Small intestine (tissue), 7 donors: ENCODE measurements at regions not wholly inside any gene's neighbourhood (a gene's known extent, or its start where the extent isn't known, plus 50 kb on each side); places are given as distances from the start of the nearest gene placed in this dataset.

ENCODE experiments used
- DNase-seq, 2 donors: peaks; one replicate each; pipeline versions ENCODE4 v3.0.0 to v3.0.0-alpha.2; 2013
- FAIRE-seq: peaks from 2 replicates; lab custom pipeline; 2012; peaks lifted over from hg19 to GRCh38; lab: Jason Lieb, UNC
- H3K27ac ChIP-seq, 3 donors: one replicate each; pipeline ENCODE4 v1.5.1; 2013; ENCODE audit warnings: low read length in 2 of 3, mild to moderate bottlenecking in 2 of 3, control low read depth in 1 of 3, inconsistent platforms in 1 of 3, low read depth in 1 of 3, moderate library complexity in 1 of 3
- H3K27me3 ChIP-seq, 3 donors: one replicate each; pipeline ENCODE4 v1.6.1; 2013; ENCODE audit warnings: low read length in 3 of 3, inconsistent platforms in 1 of 3; ENCODE audit not compliant: control insufficient read depth in 3 of 3, insufficient read depth in 3 of 3
- H3K36me3 ChIP-seq, 3 donors: one replicate each; pipeline ENCODE4 v1.6.1; 2013; ENCODE audit warnings: low read length in 3 of 3, inconsistent platforms in 1 of 3, low read depth in 1 of 3, mild to moderate bottlenecking in 1 of 3, moderate library complexity in 1 of 3; ENCODE audit not compliant: control insufficient read depth in 3 of 3, insufficient read depth in 2 of 3
- H3K4me1 ChIP-seq, 3 donors: one replicate each; pipeline ENCODE4 v1.6.1; 2013; ENCODE audit warnings: low read length in 2 of 3, inconsistent platforms in 1 of 3, low read depth in 1 of 3, mild to moderate bottlenecking in 1 of 3, moderate library complexity in 1 of 3; ENCODE audit not compliant: control insufficient read depth in 3 of 3, insufficient read depth in 2 of 3
- H3K4me3 ChIP-seq, 3 donors: one replicate each; pipeline ENCODE4 v1.5.1; 2013; ENCODE audit warnings: low read length in 3 of 3, control low read depth in 1 of 3, inconsistent platforms in 1 of 3, low read depth in 1 of 3, mild to moderate bottlenecking in 1 of 3, moderate library complexity in 1 of 3
- H3K9me3 ChIP-seq, 2 donors: one replicate each; pipeline ENCODE4 v1.6.1; 2013; ENCODE audit warnings: low read depth in 1 of 2, low read length in 1 of 2; ENCODE audit not compliant: control insufficient read depth in 2 of 2, insufficient read depth in 1 of 2
- WGBS, 3 donors: extraction: QIAGEN DNeasy Blood & Tissue Kit; methylation state at CpG; one replicate each; pipeline ENCODE4 v1.1.7; 2013; 5-methylcytosine and 5-hydroxymethylcytosine counted together
- donor health status: healthy with polysubstance abuse.
- donor health status: control.
- donor health status: control.
- donor health status: Bipolar disorder and iron deficiency.
- donor health status: healthy.

DNA sequence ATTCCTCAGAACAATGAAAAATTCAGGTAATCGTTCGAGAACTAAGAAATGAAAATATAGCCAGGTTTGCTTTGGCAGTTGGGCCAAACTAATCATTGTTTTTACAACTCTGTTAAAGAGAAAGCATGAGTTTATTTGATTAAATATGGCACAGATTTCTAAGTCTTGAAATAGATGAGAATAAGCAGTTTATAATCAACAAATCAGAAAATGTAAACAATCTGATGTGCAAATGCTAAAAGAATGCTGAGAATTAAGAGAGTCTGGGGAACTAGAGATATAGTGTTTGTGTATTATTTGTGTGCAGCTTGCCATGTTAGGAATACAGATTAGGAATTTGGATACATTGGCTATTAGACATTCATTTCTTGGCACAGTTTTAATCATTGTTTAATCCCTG, 212.5 kb downstream of the TANC2 start:
- Histone ChIP-seq H3K4me1 (no peaks in the 10 kb centered on the region), H3K9me3 (peaks cover 0 to 4% of the 10 kb centered on the region in 2 donors), H3K27me3 (no peaks in the 10 kb centered on the region), H3K36me3 (no peaks in the 10 kb centered on the region), H3K27ac (no peak overlapping the region), H3K4me3 (no peak overlapping the region)
- WGBS, 3 donors: 67 to 84% (median 79%) methylated on average over 2 of the region's 2 CpGs
- DNase-seq: no peak
- no peak for FAIRE-seq

DNA sequence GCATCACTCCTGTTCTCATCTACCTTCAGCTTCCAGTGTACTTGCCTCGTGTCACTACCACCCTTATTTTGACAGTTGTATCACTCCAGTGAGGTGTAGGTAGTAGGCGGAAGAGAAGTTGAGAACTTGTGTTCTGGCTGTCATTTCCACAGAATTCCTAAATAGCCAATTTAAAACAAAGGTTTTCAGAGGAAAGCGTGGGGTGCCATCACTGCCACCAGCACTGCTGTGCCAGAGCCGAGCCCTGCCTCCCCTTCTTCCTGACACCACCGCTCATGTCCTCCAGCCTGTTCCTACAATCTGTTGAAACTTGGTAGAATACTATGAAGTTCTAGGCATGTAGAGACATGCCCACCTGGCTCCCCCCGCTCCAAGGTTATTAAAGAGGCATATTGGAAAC, 215.8 kb downstream of the TANC2 start:
- Histone ChIP-seq H3K4me3 (no peak overlapping the region), H3K27me3 (no peaks in the 10 kb centered on the region), H3K36me3 (no peaks in the 10 kb centered on the region), H3K4me1 (no peaks in the 10 kb centered on the region), H3K9me3 (peaks cover 0 to 2% of the 10 kb centered on the region in 2 donors), H3K27ac (no peak overlapping the region)
- no peak for FAIRE-seq
- 93 to 97% (median 94%) methylated on average over 6 of the region's 6 CpGs for WGBS, 3 donors
- DNase-seq: no peak

DNA sequence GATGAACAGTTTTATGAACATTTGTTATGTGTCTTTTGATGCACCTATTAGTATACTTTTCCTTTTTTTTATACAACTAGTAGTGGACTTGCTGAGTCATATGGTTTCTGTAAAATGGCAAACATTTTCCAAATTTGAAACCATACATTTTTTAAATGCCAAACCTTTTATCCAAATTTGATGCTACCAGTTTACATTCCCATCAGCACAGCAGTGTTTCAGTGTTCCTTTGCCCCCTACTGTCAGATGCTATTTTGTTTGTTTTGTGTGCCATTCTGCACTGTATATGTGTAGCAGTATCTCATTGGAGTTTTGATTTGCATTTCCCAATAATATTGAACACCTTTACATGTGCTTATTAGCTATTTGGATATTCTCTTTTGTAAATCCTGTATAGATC, 219.4 kb downstream of the TANC2 start:
- no peaks in the 10 kb centered on the region for H3K4me1 ChIP-seq
- H3K4me3 ChIP-seq: no peak overlapping the region
- no peak overlapping the region for H3K27ac ChIP-seq
- no peaks in the 10 kb centered on the region for H3K36me3 ChIP-seq
- peaks cover 0 to 2% of the 10 kb centered on the region in 2 donors for H3K9me3 ChIP-seq
- no peak for DNase-seq
- FAIRE-seq: no peak
- H3K27me3 ChIP-seq: no peaks in the 10 kb centered on the region

DNA sequence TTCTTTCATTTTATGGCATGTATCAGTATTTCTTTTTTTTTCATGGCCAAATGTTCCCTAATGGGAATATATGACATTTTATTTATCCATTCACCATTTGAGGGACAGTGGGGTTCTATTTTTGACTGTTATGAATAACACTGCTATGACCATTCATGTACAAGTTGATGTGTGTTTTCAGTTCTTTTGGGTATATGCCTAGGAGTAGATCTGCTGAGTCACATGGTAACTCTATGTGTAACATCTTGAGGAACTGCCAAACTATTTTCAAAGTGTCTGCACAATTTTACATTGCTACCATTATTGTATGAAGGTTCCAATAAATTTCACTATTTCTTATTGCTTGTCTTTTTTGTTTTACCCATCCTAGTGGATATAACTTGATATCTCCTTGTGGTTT, 223.0 kb downstream of the TANC2 start:
- no peak for DNase-seq
- H3K27ac ChIP-seq: no peak overlapping the region
- no peak overlapping the region for H3K4me3 ChIP-seq
- H3K4me1 ChIP-seq: no peaks in the 10 kb centered on the region
- FAIRE-seq: no peak
- H3K9me3 ChIP-seq: peaks cover 0 to 2% of the 10 kb centered on the region in 2 donors
- H3K27me3 ChIP-seq: no peaks in the 10 kb centered on the region
- no peaks in the 10 kb centered on the region for H3K36me3 ChIP-seq

DNA sequence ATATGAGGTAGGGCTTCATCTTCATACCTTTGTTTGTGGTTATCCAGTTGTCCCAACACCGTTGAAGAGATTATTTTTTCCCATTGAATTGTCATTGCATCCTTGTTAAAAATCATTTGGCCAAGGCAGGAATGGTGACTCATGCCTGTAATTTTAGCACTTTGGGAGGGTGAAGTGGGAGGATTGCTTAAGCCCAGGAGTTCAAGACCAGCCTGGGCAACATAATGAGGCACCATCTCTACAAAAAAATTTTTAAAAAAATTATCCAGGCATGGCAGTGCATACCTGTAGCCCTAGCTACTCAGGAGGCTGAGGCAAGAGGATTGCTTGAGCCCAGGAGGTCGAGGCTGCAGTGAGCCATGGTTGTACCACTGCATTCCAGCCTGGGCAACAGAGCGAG, 223.9 kb downstream of the TANC2 start:
- H3K27ac ChIP-seq: no peak overlapping the region
- FAIRE-seq (no peak), DNase-seq (no peak)
- peaks cover 0 to 1% of the 10 kb centered on the region in 2 donors for H3K9me3 ChIP-seq
- no peaks in the 10 kb centered on the region for H3K4me1 ChIP-seq
- no peak overlapping the region for H3K4me3 ChIP-seq
- no peaks in the 10 kb centered on the region for H3K36me3 ChIP-seq
- WGBS, 3 donors: 71 to 85% (median 77%) methylated on average over 3 of the region's 3 CpGs
- H3K27me3 ChIP-seq: no peaks in the 10 kb centered on the region

DNA sequence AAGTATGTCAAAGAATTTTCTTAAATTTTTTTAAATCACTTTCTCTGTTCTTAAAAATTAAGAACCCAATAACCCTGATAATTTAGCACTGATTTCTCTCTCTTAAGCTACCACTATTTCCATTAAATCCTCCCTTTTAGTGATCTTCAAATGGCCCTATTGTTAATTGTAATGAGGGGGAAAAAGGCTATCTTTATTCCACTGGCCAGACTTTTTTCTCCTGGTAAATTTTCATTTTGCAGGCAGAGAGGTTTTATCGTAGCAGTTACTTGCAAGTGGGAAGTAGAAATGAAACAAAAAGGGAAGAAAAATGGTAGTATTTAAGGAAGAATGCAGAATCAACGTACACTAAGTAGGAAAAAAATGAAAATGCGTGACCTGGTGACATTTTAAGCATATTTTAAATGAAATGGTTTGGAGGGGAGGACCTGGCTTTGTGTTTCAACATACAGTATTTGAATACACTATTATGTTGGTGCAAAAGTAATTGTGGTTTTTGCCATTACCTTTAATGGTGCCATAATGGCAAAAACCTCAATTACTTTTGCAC, 224.9 kb downstream of the TANC2 start:
- no peak overlapping the region for H3K4me3 ChIP-seq
- no peaks in the 10 kb centered on the region for H3K36me3 ChIP-seq
- no peak for FAIRE-seq
- H3K27me3 ChIP-seq: no peaks in the 10 kb centered on the region
- H3K9me3 ChIP-seq: no peaks in the 10 kb centered on the region
- DNase-seq: no peak
- H3K4me1 ChIP-seq: no peaks in the 10 kb centered on the region
- no peak overlapping the region for H3K27ac ChIP-seq
- WGBS, 3 donors: 78 to 93% (median 82%) methylated on average over 3 of the region's 3 CpGs

DNA sequence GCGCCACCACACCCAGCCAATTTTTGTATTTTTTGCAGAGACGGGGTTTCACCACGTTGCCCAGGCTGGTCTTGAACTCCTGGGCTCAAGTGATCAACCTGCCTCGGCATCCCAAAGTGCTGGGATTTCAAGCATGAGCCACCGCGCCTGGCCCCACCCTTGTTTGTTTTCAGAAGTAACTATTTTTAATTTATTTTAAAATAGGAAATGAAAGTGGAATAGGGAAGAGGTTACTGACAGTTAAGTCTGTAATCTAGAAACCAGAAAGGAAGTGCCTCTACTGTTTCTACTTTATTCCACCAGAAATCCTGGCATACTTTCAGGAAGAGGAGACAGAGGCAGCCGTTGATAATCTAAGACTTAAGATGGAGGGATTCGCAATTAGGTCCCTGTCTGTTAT, 225.6 kb downstream of the TANC2 start:
- 82 to 91% (median 90%) methylated on average over 8 of the region's 8 CpGs for WGBS, 3 donors
- Histone ChIP-seq H3K36me3 (no peaks in the 10 kb centered on the region), H3K27ac (no peak overlapping the region), H3K9me3 (no peaks in the 10 kb centered on the region), H3K27me3 (no peaks in the 10 kb centered on the region), H3K4me3 (no peak overlapping the region), H3K4me1 (no peaks in the 10 kb centered on the region)
- FAIRE-seq (no peak), DNase-seq (no peak)

DNA sequence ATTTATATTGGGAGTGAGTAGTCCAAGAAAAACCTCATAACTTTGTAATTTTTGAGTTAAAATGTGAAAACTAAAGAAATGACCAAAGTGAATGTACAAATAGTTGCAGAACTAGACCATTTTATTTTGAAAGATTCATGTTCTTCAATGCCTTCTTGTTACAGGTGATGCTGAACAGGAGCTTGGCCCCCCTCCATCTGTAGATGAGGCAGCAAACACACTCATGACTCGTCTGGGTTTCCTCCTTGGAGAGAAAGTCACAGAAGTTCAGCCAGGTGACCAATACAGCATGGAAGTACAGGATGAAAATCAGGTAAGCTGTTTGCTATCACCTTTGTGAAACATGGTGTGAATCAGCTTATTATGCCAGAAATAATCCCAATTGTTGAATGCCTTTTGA, 227.8 kb downstream of the TANC2 start:
- Histone ChIP-seq H3K27me3 (no peaks in the 10 kb centered on the region), H3K4me1 (no peaks in the 10 kb centered on the region), H3K9me3 (no peaks in the 10 kb centered on the region), H3K36me3 (no peaks in the 10 kb centered on the region), H3K4me3 (no peak overlapping the region), H3K27ac (no peak overlapping the region)
- DNase-seq (no peak), FAIRE-seq (no peak)
- 47 to 71% (median 48%) methylated on average over 1 of the region's 1 CpG for WGBS, 3 donors

DNA sequence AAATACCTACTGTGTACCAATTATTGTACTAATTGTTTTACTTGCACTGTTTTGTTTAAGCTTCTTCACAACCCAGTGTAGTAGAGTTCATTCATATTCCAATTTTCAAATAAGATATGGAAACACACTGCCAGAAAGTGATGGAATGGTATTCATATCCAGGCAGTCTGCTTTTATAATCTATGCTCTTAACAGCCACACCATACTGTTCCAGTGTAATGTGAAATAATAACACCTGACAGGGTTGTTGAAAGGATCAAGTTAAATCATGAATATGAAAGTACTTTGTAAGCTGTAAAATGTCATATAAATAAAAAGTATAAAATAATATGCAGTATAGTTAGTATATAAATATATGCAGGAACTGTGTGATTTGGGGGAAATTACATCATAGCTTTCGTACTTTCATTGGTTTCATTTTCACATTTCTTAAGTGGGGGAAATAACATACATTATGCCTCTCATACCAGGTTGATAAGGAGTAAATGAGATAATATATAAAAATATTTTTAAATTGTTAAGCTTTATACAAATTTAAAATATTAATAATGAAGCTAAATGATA, 230.8 kb downstream of the TANC2 start:
- H3K4me1 ChIP-seq: no peaks in the 10 kb centered on the region
- H3K9me3 ChIP-seq: no peaks in the 10 kb centered on the region
- 59 to 86% (median 62%) methylated on average over 1 of the region's 1 CpG for WGBS, 3 donors
- no peak overlapping the region for H3K27ac ChIP-seq
- no peaks in the 10 kb centered on the region for H3K36me3 ChIP-seq
- DNase-seq (no peak), FAIRE-seq (no peak)
- no peaks in the 10 kb centered on the region for H3K27me3 ChIP-seq
- H3K4me3 ChIP-seq: no peak overlapping the region
